ENCODE measurements at regions not wholly inside any gene's neighbourhood (a gene's known extent, or its start where the extent isn't known, plus 50 kb on each side); places are given as distances from the start of the nearest gene placed in this dataset.
"Not testable (repeated sequence)": the region's sequence is repeated elsewhere in the genome, so short reads cannot be mapped to it uniquely, and the experiment has no call there.

GRCh38 chrX:92283308-92283707 lies 504.1 kb downstream of the PCDH11X start (continued):
- no peak for TF ChIP-seq CTCF (conservative IDR thresholded peaks at IDR 0.05; ENCODE audit: low read depth in 2 of 2)
- no peak for TF ChIP-seq JUNB (IDR thresholded peaks at IDR 0.05; ENCODE audit: unreplicated experiment)

DNA sequence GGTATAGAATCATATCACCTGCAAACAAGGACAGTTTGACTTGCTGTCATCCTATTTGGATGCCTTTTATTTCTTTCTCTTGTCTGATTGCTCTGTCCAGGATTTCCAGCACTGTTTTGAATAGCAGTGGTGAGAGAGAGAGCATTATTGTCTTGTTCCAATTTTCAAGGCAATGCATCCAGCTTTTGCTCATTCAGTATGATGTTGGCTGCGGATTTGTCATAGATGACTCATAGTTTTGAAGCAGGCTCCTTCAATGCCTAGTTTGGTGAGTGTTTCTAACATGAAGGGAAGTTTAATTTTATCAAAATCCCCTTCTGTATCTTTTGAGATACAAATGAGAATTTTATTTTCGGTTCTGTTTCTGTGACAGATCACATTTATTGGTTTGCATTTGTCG lies 518.9 kb downstream of the PCDH11X start:
- not testable (repeated sequence) for H4K20me1 ChIP-seq (replicated peaks; ENCODE audit: insufficient read depth); H3K27ac ChIP-seq (ENCODE audit: low read depth); H3K4me2 ChIP-seq; H3K9me2 ChIP-seq (ENCODE audit: insufficient read depth); H3K4me1 ChIP-seq (ENCODE audit: insufficient read depth); H3K4me3 Mint-ChIP-seq; DNase-seq (ENCODE audit: low spot score); H3K27me3 ChIP-seq (ENCODE audit: insufficient read depth); H3F3A ChIP-seq (replicated peaks; ENCODE audit: low read depth); H3K79me2 ChIP-seq (replicated peaks; ENCODE audit: insufficient read depth); H3K4me3 ChIP-seq; H3K36me3 Mint-ChIP-seq (ENCODE audit: low read depth); H2AFZ ChIP-seq; H3K9me3 Mint-ChIP-seq; H3K4me1 Mint-ChIP-seq; ATAC-seq; H3K27me3 Mint-ChIP-seq (ENCODE audit: insufficient read depth, low read depth, poor library complexity); H3K36me3 ChIP-seq (ENCODE audit: insufficient read depth); H3K27ac Mint-ChIP-seq

GRCh38 chrX:92333194-92333593 lies 554.0 kb downstream of the PCDH11X start:
- H3F3A ChIP-seq (replicated peaks; ENCODE audit: low read depth); H3K9me2 ChIP-seq (ENCODE audit: insufficient read depth); H3K9me3 Mint-ChIP-seq; H3K4me3 Mint-ChIP-seq; H3K27ac Mint-ChIP-seq; H3K4me3 ChIP-seq; H3K27ac ChIP-seq (ENCODE audit: low read depth); DNase-seq (ENCODE audit: low spot score); H3K4me2 ChIP-seq; H2AFZ ChIP-seq; H3K4me1 ChIP-seq (ENCODE audit: insufficient read depth); H3K27me3 Mint-ChIP-seq (ENCODE audit: insufficient read depth, low read depth, poor library complexity); H3K4me1 Mint-ChIP-seq; H4K20me1 ChIP-seq (replicated peaks; ENCODE audit: insufficient read depth); H3K27me3 ChIP-seq (ENCODE audit: insufficient read depth); H3K36me3 Mint-ChIP-seq (ENCODE audit: low read depth); ATAC-seq; H3K79me2 ChIP-seq (replicated peaks; ENCODE audit: insufficient read depth); H3K36me3 ChIP-seq (ENCODE audit: insufficient read depth): not testable (repeated sequence)

DNA sequence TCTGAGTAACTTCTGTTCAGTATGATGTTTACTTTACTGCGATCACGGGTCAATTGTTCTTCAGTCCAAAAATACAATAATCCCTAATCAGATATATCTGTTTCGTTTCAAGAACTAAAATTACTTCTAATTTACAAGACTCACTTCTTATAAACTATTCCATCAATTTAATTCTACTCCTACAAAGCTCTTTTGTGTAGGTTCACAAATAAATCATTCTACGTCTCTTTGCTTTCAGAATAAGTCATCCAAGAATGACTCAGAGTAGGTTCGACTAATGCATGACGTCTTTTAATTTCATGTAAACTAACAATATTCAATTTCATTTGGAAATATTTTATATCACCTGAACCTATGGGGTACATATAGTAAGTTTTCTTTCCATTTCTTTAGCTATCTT lies 571.9 kb downstream of the PCDH11X start:
- not testable (repeated sequence) for H2AFZ ChIP-seq; DNase-seq (ENCODE audit: low spot score); H4K20me1 ChIP-seq (replicated peaks; ENCODE audit: insufficient read depth); H3K27ac ChIP-seq (ENCODE audit: low read depth); H3K27ac Mint-ChIP-seq; H3K4me3 Mint-ChIP-seq; H3K9me2 ChIP-seq (ENCODE audit: insufficient read depth); H3K4me1 Mint-ChIP-seq; H3K27me3 Mint-ChIP-seq (ENCODE audit: insufficient read depth, low read depth, poor library complexity); H3K36me3 Mint-ChIP-seq (ENCODE audit: low read depth); ATAC-seq; H3K4me2 ChIP-seq; H3K4me3 ChIP-seq; H3K79me2 ChIP-seq (replicated peaks; ENCODE audit: insufficient read depth); H3F3A ChIP-seq (replicated peaks; ENCODE audit: low read depth); H3K4me1 ChIP-seq (ENCODE audit: insufficient read depth); H3K36me3 ChIP-seq (ENCODE audit: insufficient read depth); H3K9me3 Mint-ChIP-seq; H3K27me3 ChIP-seq (ENCODE audit: insufficient read depth)

DNA sequence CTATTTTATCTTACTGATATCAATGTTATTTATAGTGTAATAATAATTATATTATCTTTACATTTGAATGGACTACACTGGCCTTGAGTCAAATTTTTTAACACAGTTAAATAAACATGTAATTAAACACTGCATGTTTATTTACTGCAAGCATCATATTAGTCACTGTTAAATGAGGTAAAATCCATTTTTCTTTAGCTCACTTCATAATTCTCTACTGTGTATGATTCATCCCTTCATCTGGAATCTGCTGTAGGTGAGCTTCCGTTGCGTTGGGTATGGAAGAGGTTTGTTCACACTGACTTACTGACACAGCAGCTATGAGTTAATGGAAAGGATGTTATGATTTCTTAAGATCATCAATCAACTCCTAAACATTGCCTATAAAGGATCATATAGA lies 572.3 kb downstream of the PCDH11X start:
- ATAC-seq (no peak), DNase-seq (ENCODE audit: low spot score) (no peak)
- no peak overlapping the region for H3K27ac Mint-ChIP-seq
- Histone ChIP-seq H4K20me1 (replicated peaks; ENCODE audit: insufficient read depth) (no peaks in the 10 kb centered on the region), H3K4me2 (no peak overlapping the region), H3K4me3 (no peak overlapping the region), H3F3A (replicated peaks; ENCODE audit: low read depth) (no peaks in the 10 kb centered on the region), H3K27me3 (ENCODE audit: insufficient read depth) (no peaks in the 10 kb centered on the region), H3K79me2 (replicated peaks; ENCODE audit: insufficient read depth) (no peaks in the 10 kb centered on the region), H3K27ac (ENCODE audit: low read depth) (no peak overlapping the region), H3K36me3 (ENCODE audit: insufficient read depth) (no peaks in the 10 kb centered on the region), H2AFZ (no peak overlapping the region), H3K4me1 (ENCODE audit: insufficient read depth) (no peaks in the 10 kb centered on the region), H3K9me2 (ENCODE audit: insufficient read depth) (no peaks in the 10 kb centered on the region)
- no peaks in the 10 kb centered on the region for H3K36me3 Mint-ChIP-seq (ENCODE audit: low read depth)
- no peak overlapping the region for H3K4me3 Mint-ChIP-seq
- H3K9me3 Mint-ChIP-seq: no peaks in the 10 kb centered on the region
- no peak for TF ChIP-seq JUNB (IDR thresholded peaks at IDR 0.05; ENCODE audit: unreplicated experiment)
- TF ChIP-seq NANOG (IDR thresholded peaks at IDR 0.05; ENCODE audit: borderline replicate concordance): no peak
- TF ChIP-seq EZH2phosphoT487 (IDR thresholded peaks at IDR 0.05; ENCODE audit: unreplicated experiment): no peak
- no peak for TF ChIP-seq ZNF114 (CRISPR knock-in tag; IDR thresholded peaks at IDR 0.05)
- TF ChIP-seq POLR2AphosphoS5 (IDR thresholded peaks at IDR 0.05; ENCODE audit: low read depth): no peak
- no peak for TF ChIP-seq ZNF331 (CRISPR knock-in tag; IDR thresholded peaks at IDR 0.05; ENCODE audit: low read depth)
- no peak for TF ChIP-seq CREB1 (CRISPR knock-in tag; IDR thresholded peaks at IDR 0.05; ENCODE audit: low read depth)
- no peak for TF ChIP-seq ETS1 (IDR thresholded peaks at IDR 0.05)
- H3K27me3 Mint-ChIP-seq (ENCODE audit: insufficient read depth, low read depth, poor library complexity): no peaks in the 10 kb centered on the region
- H3K4me1 Mint-ChIP-seq: no peaks in the 10 kb centered on the region
